ENCODE measurements at regions not wholly inside any gene's neighbourhood (a gene's known extent, or its start where the extent isn't known, plus 50 kb on each side); places are given as distances from the start of the nearest gene placed in this dataset.

- Histone ChIP-seq H3K27me3 (ENCODE audit: control insufficient read depth, insufficient read depth, low read length) (no peaks in the 10 kb centered on the region), H3K36me3 (ENCODE audit: control insufficient read depth, insufficient read depth, low read length) (no peaks in the 10 kb centered on the region), H3K4me3 (ENCODE audit: low read depth, low read length) (no peak overlapping the region)
- POLR2A ChIA-PET, result no interaction called here
- no peak for TF ChIP-seq CTCF (IDR thresholded peaks at IDR 0.05; ENCODE audit: insufficient read depth, low read depth, low read length)
- CTCF ChIA-PET, result no interaction called here
- DNase-seq (ENCODE audit: low read depth), result no peak
These were observed 294.7 kb upstream of the CCDC54 start for GRCh38 chr3:107082527-107082926.

- no peak overlapping the region for H3K4me3 ChIP-seq (ENCODE audit: low read depth, low read length)
- no peak for DNase-seq (ENCODE audit: low read depth)
- H3K36me3 ChIP-seq (ENCODE audit: control insufficient read depth, insufficient read depth, low read length), result no peaks in the 10 kb centered on the region
- TF ChIP-seq CTCF (IDR thresholded peaks at IDR 0.05; ENCODE audit: insufficient read depth, low read depth, low read length), result no peak
- POLR2A ChIA-PET, result no interaction called here
- H3K27me3 ChIP-seq (ENCODE audit: control insufficient read depth, insufficient read depth, low read length), result no peaks in the 10 kb centered on the region
- CTCF ChIA-PET, result no interaction called here
These were observed 292.0 kb upstream of the CCDC54 start for GRCh38 chr3:107085261-107085660.

- Histone ChIP-seq H3K27me3 (ENCODE audit: control insufficient read depth, insufficient read depth, low read length) (peaks cover 3% of the 10 kb centered on the region; the same call in 1 of the 2 replicates), H3K36me3 (ENCODE audit: control insufficient read depth, insufficient read depth, low read length) (no peaks in the 10 kb centered on the region), H3K4me3 (ENCODE audit: low read depth, low read length) (no peak overlapping the region)
- POLR2A ChIA-PET, result no interaction called here
- no peak for DNase-seq (ENCODE audit: low read depth)
- CTCF ChIA-PET, result interaction anchor here (1.0 kb wide), 1 partner anchor 9 kb away, joined by 3 read pairs; no protein-coding TSS in a partner anchor
- no peak for TF ChIP-seq CTCF (IDR thresholded peaks at IDR 0.05; ENCODE audit: insufficient read depth, low read depth, low read length)
These were observed 285.1 kb upstream of the CCDC54 start for GRCh38 chr3:107092121-107092520.

- TF ChIP-seq CTCF (IDR thresholded peaks at IDR 0.05; ENCODE audit: insufficient read depth, low read depth, low read length), result no peak
- no peak for DNase-seq (ENCODE audit: low read depth)
- Histone ChIP-seq H3K4me3 (ENCODE audit: low read depth, low read length) (no peak overlapping the region), H3K36me3 (ENCODE audit: control insufficient read depth, insufficient read depth, low read length) (no peaks in the 10 kb centered on the region), H3K27me3 (ENCODE audit: control insufficient read depth, insufficient read depth, low read length) (peaks cover 4% of the 10 kb centered on the region; the same call in 1 of the 2 replicates)
- ChIA-PET CTCF (interaction anchor here (1.3 to 2.0 kb wide), 2 partner anchors 11 to 19 kb away, joined by 3 to 6 read pairs; no protein-coding TSS in a partner anchor), POLR2A (no interaction called here)
These were observed 278.4 kb upstream of the CCDC54 start for GRCh38 chr3:107098864-107099263.

DNA sequence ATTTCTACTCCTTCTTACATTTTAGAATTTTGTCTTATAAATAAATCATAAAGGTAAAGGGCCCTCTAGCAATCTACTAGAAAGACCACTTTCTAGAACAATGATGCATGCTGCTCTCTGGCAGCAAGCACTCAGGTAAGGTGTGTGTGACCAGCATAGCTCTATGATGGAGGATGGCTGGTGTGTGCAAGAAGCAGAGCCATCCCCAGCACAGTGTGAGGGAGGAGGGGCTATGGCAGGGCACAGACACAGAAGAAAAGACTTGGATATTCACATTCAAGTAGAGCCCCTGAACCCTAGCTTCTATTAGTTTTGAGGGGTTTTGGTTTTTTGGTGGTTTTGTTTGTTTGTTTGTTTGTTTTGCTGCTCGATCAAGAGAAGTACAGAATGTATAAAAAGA lies 277.1 kb upstream of the CCDC54 start:
- ChIA-PET CTCF (interaction anchor here (0.5 to 2.0 kb wide), 5 partner anchors 8 to 767 kb away, joined by 3 to 6 read pairs (median 3); no protein-coding TSS in a partner anchor), POLR2A (no interaction called here)
- no peak for DNase-seq (ENCODE audit: low read depth)
- no peak for TF ChIP-seq CTCF (IDR thresholded peaks at IDR 0.05; ENCODE audit: insufficient read depth, low read depth, low read length)
- Histone ChIP-seq H3K4me3 (ENCODE audit: low read depth, low read length) (no peak overlapping the region), H3K27me3 (ENCODE audit: control insufficient read depth, insufficient read depth, low read length) (peaks cover 3% of the 10 kb centered on the region; the same call in 1 of the 2 replicates), H3K36me3 (ENCODE audit: control insufficient read depth, insufficient read depth, low read length) (no peaks in the 10 kb centered on the region)
